ENCODE measurements at regions not wholly inside any gene's neighbourhood (a gene's known extent, or its start where the extent isn't known, plus 50 kb on each side); places are given as distances from the start of the nearest gene placed in this dataset.
A peak's percentile ranks its signal among the peaks of the same experiment; 100 is the strongest.

DNA sequence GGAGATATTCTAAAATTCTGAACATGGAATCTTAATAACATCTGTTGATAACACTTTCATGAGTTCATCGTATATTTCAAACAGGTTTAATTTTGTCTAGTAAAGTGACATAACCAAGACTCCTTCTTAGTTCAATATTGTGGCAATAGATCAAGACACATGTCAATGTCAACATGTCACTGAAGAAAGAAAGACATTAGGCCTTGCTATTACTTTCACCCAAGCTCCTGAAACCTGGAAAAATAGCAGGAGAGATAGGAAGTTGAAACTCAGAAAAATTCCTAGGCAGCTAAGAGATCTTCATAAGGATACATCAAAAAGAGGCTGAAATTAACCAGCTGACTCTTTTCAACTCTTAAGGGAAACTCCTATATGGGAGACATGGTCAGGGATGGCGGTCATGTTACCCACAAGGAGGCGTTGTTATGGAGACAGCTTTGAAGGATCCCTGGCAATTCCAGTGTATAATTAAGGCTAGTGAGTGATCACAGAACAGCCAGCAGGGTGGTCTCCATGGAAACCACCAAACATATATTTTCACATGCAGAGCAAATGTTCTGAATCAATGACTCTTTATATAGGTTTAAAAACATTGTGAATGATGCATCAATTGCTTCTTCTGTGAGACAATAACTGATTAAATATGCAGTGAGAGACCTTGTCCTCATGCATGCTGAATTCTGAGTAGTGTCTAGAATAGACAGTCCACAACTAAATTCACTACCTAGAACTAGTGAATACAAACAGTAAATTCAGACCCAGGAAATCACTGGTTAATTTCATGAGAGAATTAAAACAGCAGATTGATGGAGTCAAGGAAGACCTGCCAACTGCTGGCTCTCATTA, 115.3 kb upstream of the RIOK3 start:
- in situ Hi-C loops (cut with HindIII; ENCODE audit: low pct_ligation_motif_present, low pct_unique_long_range_greater_than_20kb, low sequenced_read_pairs) = no loop called here
- DNase-seq = peak; percentile 4

DNA sequence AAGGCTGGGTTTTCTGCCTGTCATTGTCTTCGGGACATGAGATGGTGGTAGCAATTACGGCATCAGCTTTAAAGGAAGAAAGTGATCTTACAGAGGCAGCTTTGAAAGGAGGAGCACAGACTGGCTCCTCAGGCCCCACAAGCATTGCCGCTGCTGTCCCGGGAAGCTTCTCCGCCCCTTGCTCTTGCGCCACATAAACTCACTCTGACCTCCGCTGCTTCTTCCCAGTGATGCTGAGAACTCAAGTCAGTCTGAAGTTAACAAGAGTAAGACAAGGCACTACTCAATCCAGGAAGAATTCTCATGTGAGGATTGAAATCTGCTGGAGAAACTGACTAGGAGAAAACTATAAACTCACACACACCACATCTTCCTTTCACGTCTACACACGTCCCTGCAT, 112.4 kb upstream of the RIOK3 start:
- in situ Hi-C loops (cut with HindIII; ENCODE audit: low pct_ligation_motif_present, low pct_unique_long_range_greater_than_20kb, low sequenced_read_pairs) = no loop called here
- no peak for DNase-seq

DNA sequence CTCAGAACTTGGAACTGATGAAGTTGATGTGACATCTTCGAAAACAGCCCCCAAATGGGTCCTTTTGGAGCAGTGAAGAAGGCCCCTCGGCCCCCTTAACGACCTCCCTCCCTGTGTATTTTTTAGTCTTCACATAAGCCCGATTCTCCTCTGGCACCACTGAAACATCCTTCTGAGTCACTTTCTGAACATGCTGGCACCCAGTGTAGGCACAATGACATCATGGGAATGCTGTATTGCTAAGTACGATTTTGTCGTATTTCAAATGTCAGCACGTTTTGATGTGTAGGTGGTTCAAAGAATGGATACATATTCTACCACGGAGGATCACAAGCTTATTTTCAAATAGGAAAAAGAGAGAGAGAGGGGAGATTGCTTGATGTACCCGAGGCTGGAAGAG, 111.7 kb upstream of the RIOK3 start:
- in situ Hi-C loops (cut with HindIII; ENCODE audit: low pct_ligation_motif_present, low pct_unique_long_range_greater_than_20kb, low sequenced_read_pairs) = no loop called here
- DNase-seq = peak; percentile 13

DNA sequence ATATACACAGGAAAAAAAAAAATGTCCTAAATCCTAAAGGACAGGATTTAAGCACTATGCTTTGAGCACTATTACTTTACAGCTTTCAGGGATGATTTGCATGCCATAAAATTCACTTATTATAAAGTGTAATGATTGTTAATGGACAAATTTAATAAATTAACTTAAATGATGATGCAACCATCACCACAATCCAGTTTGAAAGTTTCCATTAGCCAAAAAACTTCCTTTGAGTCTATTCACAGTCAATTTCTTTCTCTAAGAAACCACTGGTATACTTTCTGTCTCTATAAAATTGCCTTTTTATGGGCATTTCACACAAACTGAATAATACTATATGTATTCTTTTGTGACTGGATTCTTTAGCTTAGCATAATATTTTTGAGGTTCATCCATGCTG, 111.1 kb upstream of the RIOK3 start:
- no peak for DNase-seq
- in situ Hi-C loops (cut with HindIII; ENCODE audit: low pct_ligation_motif_present, low pct_unique_long_range_greater_than_20kb, low sequenced_read_pairs) = no loop called here

DNA sequence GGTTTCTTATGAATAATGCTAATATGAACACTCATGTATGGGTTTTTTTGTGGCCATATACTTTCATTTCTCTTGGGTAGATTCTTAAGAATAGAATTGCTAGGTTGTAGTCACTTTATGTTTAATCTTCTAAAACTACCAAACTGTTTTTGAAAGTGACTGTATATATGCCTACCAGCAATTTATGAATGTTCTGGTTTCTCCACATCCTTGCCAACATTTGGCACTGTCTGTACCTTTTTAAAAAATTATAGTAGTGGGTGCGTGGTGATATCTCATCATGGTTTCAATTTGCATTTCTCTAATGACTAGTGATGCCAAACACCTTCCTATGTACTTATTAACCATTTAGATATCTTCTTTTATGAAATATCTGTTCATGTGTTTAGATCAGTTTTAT, 110.6 kb upstream of the RIOK3 start:
- no peak for DNase-seq
- in situ Hi-C loops (cut with HindIII; ENCODE audit: low pct_ligation_motif_present, low pct_unique_long_range_greater_than_20kb, low sequenced_read_pairs) = no loop called here

DNA sequence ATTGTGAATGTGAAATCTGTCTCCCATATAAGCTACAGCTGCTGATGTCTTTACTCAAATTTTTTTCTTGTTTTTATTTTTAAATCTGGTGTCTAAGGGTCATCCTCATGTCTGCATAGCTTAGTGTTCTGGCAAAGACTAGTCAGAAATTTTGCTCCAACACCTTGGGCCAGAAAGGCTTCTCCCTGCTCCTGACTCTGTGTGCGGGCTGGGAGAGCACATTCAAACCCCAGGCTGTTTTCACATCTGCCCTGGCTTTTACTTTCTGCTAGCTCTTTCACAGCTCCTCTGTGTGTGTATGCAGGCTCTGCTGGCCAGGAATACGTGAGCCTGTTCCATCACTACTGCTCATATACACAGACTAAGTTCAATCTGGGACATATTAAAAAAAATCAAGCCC, 102.9 kb upstream of the RIOK3 start:
- in situ Hi-C loops (cut with HindIII; ENCODE audit: low pct_ligation_motif_present, low pct_unique_long_range_greater_than_20kb, low sequenced_read_pairs) = no loop called here
- no peak for DNase-seq

DNA sequence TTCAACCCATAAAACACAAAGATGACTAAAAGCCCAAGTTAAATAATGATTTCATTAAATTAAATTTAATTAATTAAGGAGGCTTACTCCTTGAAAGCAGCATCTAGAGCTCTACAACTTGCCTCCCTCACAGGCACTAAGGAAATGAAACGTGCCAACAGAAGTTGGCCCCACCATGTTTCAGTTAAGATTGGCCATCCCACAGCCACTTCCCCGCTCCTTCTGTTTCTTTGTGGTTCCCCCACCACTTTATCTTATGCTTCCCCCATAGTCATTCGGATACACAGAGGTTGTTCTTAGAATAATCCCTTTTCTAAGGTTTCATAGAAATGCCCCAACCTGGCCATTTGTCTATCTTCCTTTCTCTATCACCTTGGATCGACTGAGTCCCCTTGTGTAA, 101.6 kb upstream of the RIOK3 start:
- DNase-seq = no peak
- in situ Hi-C loops (cut with HindIII; ENCODE audit: low pct_ligation_motif_present, low pct_unique_long_range_greater_than_20kb, low sequenced_read_pairs) = no loop called here

DNA sequence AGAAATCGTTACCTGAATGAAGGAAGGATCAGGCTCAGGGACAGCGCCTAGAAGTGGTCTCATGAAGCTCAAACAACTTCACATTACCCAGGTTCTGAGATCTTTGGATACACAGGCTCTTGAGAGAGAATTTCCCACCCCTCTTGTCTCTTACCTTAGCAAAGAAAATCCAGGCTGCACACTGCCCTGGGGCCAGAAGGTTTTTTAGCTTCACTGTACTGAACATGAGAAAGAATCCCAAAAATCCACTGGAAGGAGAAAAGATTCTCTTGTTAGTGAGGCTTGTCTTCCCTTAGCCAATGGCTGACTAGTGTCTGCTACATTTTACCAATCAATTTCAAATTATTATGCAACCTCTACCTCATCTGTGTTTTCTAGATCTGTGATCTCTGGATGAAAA, 101.0 kb upstream of the RIOK3 start:
- no peak for DNase-seq
- in situ Hi-C loops (cut with HindIII; ENCODE audit: low pct_ligation_motif_present, low pct_unique_long_range_greater_than_20kb, low sequenced_read_pairs) = no loop called here

DNA sequence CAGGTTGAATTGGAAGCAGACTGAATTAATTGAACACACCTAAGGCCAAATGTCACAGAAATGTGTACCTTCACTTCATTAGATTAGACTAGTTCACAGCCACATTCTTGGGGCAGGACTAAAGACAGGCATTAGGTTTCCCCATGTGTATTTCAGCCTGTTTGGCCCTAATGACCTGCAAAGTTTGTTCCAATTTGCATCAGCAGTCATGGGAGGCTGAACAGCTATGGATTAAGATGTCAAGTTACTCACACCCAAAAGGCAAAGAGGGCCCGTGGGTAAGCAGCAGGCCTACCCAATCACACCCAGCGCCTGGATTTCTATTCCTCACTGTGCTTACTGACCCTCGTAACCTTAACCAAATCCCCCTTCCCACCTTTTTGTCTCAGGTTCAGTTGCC, 99.6 kb upstream of the RIOK3 start:
- no peak for DNase-seq
- in situ Hi-C loops (cut with HindIII; ENCODE audit: low pct_ligation_motif_present, low pct_unique_long_range_greater_than_20kb, low sequenced_read_pairs) = no loop called here

DNA sequence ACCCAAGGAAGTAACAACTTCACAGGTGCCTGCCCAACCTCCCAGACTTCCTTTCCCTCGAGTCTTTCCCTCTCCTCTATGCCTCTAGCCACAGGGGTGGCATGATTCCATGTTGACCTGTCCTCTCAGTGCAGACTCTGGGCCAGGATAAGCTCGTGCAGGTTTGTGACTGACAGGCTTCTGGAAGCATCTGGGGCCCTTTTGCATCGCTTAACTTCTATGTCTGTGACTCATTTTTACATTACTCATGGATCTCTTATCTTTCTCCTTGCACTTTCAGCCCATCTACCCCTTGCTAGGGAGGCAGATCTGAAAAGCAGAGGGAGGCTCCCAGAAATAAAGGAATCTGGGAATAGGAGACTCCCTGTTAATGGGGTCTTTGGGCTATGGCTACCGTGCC, 98.5 kb upstream of the RIOK3 start:
- peak; percentile 51 for DNase-seq
- in situ Hi-C loops (cut with HindIII; ENCODE audit: low pct_ligation_motif_present, low pct_unique_long_range_greater_than_20kb, low sequenced_read_pairs) = no loop called here

DNA sequence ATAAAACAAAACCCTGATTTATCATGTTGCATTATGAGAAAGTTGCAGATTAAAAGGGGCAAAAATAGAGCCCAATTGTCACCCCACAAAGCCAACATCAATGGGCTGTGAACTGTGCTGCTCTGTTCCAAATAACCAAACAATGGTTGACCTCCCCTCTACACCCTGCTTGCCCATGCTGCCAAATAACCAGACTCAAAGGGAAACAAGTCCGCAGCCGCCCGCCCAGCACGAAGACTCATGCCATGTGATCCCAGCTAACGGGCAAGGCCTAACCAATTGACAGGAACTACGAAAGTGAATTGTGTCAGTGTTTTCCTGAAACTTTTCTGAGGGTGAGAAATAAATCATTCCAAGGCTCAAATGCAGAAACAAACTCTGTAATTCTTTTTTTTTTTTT, 97.9 kb upstream of the RIOK3 start:
- in situ Hi-C loops (cut with HindIII; ENCODE audit: low pct_ligation_motif_present, low pct_unique_long_range_greater_than_20kb, low sequenced_read_pairs) = no loop called here
- no peak for DNase-seq

DNA sequence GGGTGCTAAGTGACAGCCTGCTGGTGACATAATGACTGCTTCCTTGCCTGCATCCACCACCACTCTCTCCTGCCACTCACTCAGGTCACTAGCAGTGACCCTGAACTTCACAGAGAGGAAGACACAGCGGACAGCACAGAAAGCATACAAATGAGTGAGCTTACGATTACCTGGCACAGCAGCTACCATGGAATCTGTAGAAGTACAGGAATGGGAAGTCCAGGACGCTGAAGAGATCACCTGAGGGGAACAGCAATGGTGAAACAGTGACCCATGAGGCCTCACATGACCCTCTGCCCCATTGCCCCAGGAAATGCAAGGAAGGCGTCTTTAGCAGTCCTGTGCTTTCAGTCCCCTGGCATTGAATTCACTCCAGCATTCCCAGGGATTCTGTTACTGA, 96.7 kb upstream of the RIOK3 start:
- no peak for DNase-seq
- in situ Hi-C loops (cut with HindIII; ENCODE audit: low pct_ligation_motif_present, low pct_unique_long_range_greater_than_20kb, low sequenced_read_pairs) = no loop called here

DNA sequence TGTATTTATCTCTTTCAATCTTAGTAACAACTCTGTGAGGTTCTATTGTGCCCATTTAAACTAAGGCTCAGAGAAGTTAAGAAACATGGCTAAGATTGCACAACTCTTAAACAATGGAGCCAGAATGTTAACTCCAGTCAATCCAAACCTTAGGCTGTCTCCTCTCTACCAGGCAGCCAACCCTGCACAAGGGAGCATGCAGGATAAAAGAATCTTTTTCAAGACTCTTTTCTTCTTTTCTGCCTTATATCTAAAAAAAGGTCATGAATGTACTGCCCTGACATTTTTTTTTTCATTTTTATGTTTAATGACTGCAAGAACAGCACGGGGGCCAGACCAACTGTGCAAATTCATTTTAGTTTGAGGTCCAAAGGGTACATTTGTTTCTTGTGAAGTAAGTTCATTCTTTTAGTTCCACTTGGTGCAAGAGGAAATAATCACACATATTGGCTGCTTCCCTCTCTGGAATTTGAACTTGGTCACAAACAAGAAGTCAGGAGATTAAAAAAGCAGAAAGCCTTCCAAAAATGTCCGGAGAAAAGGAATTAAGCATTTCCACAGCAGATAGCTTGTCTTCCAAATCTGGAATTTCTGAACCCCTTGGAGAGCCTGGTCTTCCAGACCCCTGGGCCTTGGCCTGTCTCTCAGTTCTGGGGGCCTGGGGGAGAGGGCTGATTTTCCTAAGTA, 96.0 kb upstream of the RIOK3 start:
- no peak for DNase-seq
- in situ Hi-C loops (cut with HindIII; ENCODE audit: low pct_ligation_motif_present, low pct_unique_long_range_greater_than_20kb, low sequenced_read_pairs) = no loop called here

DNA sequence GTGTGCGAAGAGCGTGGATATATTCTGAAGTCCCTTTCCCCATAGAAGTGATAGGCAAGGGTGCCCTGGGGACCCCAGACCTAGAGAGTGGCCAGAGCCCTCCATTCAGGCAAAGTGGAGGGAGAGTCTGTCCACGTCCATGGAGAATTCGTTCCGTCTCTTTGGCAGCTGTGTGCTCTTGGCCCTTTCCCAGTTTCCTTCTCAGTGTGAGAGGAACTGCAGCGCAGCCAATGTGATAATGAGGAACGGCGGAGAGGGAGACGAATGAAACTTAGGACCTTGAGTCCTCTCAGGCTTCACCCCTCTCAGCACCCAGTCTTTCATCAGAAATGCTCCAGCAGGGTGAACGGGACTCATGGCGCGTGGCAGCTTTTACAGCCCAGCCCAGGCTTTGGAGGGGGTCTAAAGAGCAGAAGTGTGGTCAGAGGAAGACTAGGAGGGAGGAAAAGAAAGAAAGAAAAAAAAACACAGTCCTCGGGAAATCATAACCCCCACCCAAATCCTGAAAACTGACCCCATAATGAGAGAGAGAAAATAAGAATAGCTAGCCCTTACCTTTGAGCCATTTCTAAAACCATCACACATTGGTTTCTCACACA, 95.0 kb upstream of the RIOK3 start:
- in situ Hi-C loops (cut with HindIII; ENCODE audit: low pct_ligation_motif_present, low pct_unique_long_range_greater_than_20kb, low sequenced_read_pairs) = no loop called here
- DNase-seq = no peak

DNA sequence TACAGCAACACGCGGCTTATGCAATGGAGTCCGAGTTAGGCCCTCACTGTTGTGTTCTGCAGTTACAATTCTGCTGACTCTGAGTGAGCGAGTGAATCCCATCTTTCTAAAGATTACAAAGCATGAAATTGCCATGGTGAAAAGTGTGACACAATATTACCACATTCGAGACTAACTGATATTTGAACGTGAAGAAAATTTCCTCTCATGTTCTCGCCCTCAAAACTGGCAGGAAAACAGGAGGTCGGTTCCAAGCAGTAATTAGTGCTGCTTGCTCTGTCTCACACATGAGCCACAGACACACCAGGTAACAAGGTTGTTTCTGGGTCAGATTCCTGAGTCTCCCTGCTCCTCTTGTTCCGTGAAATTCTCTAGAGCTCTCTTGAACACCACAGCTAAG, 93.7 kb upstream of the RIOK3 start:
- DNase-seq = no peak
- in situ Hi-C loops (cut with HindIII; ENCODE audit: low pct_ligation_motif_present, low pct_unique_long_range_greater_than_20kb, low sequenced_read_pairs) = no loop called here

DNA sequence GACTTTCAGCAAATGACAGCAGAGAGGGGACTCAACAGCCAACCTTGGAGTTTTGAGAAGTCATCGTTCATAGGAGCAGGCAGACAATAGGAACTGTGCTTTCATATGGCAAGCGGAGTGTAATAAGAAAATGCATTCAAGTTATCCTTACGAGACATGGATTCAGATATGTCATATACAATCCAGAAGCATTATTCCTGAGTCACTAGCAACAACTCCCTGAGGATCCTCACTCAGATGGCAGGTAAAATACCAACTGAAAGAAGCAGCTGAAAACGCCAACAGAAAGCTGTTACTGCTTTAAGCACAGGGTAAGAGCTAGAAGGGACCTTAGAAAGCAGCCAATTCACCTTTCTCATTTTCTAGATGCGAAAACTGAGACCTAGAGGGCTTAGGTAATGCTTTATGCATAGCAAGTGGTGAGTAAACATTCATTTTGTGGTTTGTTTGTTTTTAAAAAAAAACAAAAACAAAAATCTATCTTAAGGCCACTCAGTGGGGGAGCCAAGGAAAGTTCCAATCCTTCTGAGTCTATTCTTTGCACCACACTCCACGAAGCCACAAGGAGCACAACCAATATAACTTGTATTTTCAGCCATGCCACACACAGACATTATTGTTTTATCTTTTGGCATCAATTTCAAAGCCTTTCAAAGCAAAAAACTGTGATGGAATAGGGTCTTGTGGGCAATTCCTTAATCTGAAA, 89.1 kb upstream of the RIOK3 start:
- in situ Hi-C loops (cut with HindIII; ENCODE audit: low pct_ligation_motif_present, low pct_unique_long_range_greater_than_20kb, low sequenced_read_pairs) = no loop called here
- no peak for DNase-seq

DNA sequence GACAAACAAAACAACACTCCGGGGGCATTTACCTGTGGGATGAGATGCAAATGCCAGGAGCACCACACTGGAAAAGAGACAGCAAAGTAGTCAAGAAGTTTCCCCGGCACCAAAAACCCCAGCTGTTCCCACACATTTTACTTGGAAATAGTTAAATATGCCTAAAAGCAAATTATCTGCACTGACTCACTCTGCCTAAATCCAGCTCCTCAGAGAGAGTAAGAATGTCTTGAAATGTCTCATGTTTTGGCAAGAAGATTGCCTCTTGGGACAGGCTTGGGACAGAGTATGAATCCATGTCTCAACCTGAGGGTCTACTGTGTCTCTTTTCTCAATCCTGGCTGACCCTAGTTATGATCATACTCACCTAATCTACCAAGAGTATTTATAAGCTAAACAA, 87.5 kb upstream of the RIOK3 start:
- no peak for DNase-seq
- in situ Hi-C loops (cut with HindIII; ENCODE audit: low pct_ligation_motif_present, low pct_unique_long_range_greater_than_20kb, low sequenced_read_pairs) = no loop called here

DNA sequence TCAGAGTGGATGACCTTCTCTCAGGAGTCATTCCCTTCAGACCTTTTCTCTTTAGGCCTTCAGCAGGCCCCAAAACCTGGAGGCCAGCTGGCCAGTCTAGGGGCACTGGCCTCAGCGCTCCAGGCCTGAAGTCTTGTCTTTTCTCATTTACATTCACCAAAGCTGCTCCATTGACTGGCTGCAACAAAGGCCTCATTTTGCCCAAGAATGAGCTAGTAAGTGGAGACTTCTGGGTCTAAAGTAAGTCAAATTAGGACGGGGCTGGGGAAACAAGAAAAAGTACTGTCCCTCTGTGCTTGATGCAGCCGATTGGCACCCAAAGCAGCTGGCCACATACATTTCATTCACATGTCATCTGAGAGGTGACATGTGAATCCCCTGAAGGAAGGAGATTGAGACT, 83.8 kb upstream of the RIOK3 start:
- no peak for DNase-seq
- in situ Hi-C loops (cut with HindIII; ENCODE audit: low pct_ligation_motif_present, low pct_unique_long_range_greater_than_20kb, low sequenced_read_pairs) = no loop called here

DNA sequence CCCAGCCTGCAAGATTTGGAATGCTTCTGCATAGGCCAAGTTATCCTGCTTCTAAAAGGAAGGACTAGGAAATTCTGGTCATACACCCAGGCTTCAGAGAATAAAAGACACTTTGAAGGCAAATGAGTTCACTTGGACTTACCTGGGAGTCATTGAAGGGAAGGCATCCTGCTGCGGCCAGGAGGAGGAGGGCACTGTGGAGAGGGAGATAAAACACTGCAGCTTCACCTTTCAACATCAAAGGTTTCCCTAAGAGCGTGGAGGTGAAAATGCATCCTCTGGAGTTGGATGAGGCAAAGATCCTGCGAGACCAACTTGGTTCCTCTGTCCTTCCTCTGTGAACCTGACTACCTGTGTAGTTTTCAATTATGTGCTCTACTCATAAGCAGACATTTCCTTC, 79.5 kb upstream of the RIOK3 start:
- no peak for DNase-seq
- in situ Hi-C loops (cut with HindIII; ENCODE audit: low pct_ligation_motif_present, low pct_unique_long_range_greater_than_20kb, low sequenced_read_pairs) = no loop called here
